Activated effector memory CD4-positive, alpha-beta T cell treated with anti-CD3 and anti-CD28 coated beads, Interleukin-2, amount 50 U/mL, for 16 hours (primary cell): ENCODE measurements at regions not wholly inside any gene's neighbourhood (a gene's known extent, or its start where the extent isn't known, plus 50 kb on each side); places are given as distances from the start of the nearest gene placed in this dataset.
"Not testable (repeated sequence)": the region's sequence is repeated elsewhere in the genome, so short reads cannot be mapped to it uniquely, and the experiment has no call there.

Source experiments
- DNase-seq: peaks from one replicate; pipeline ENCODE4 v3.0.0-alpha.2; 2020

DNA sequence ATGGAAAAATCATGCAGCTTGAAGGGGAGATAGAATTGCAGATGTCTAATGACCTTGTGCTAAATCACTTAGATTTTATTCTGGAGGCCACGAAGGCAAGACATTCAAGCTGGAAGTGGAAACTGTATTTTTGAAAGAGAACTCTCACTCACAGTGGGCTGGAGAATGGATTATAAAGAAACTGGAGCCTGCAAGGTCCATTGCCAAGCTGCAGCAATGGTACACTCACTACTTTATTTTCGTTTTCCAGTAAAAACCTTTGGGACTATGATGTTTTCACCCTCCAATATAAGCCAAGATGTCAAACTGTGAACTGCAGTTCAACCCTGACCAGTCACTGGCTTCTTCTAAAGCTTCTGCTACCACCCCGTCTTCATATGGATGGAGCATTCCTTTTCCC is 62.0 kb downstream of the SKIDA1 start:
- no peak for DNase-seq

DNA sequence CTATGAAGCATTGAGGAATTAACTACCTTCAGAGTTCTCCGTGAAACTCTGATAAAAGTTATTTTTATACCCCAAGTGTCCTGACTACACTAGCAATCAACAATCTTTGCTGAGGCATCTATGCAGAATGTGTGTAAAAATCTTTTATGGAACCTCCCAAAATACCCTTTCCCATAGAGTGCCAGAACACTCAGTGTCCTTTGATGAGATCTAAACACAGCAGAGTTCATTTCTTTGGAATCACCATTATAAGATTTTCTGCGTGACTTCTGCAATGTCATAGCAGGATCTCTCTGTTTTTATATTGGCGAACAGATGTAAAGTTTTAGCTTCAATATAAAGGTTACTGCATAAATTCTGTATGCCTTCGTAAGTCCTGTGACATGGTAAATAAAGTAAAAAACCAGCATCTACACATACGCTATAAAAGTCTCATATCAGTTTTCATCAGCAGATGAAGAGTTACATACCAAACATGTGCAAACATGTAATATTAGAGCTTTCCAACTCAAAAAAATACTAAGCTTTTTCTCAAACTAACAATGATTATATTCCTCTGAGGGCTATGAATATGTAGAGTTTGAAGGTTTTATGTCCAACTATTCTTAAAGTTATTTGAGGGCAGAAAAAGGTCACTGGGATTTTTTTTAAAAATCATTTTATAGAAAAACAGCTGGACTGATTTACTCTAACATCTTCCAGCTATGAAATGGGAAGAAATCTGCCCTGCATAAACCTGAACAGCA is 67.2 kb downstream of the SKIDA1 start:
- no peak for DNase-seq

DNA sequence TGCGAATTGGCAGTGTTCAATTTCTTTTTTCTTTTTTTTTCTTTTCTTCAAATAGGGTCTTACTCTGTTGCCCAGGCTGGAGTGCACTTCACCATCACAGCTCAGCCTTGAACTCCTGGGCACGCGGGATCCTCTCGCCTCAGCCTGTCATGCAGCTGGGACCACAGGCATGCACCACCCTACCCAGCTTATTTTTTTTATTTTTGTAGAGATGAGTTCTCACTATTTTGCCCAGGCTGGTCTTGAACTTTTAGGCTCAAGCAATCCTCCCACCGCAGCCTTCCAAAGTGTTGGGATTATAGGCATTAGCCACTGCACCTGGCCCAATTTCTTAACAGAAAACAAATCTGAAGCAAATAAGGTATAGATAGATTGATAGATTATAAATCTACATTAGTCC is 69.3 kb downstream of the SKIDA1 start:
- DNase-seq: no peak

DNA sequence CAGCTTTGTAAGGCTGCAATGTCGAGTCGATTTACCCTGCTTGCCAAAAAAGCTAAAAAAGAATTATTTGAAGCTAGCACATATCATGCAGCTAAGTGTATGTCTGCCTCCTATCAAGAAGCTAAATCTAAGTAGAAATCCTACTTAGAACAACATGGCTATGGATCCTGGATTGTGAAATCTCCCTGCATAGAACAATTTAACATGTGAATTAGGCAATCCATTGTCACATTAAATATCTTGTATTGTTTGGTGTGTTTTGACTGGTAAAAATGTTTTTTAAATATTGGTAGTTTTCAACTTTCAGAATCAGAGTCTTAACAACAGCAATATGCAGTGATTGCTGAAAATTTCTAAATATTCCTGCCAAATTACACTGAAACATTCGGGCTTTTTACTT is 73.3 kb downstream of the SKIDA1 start:
- DNase-seq: no peak

DNA sequence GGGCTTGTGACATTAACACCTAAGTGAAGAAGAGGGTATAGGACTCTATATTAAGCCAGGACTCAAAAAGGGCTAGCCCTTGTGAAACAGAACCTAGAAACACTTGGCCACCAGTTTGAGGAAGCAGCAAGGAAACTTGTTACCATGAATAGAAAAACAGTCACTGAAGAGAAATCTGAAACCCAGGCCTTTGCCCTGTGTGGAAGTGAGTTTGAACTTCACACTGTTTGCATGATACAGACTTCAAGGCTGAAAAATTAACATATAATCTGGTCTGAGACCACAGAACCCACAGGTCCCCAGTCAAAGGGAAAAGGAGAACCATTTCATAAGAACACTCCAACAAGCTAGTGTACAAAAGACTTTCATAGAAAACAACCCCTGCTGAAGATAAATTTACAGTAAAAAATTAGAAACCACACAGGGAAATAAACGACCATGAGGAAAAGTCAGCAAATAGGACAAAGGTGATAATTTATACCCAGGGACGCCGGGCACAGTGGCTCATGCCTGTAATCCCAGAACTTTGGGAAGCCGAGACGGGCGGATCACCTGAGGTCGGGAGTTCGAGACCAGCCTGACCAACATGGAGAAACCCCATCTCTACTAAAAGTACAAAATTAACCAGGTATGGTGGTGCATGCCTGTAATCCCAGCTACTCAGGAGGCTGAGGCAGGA is 76.1 kb downstream of the SKIDA1 start:
- DNase-seq: no peak

DNA sequence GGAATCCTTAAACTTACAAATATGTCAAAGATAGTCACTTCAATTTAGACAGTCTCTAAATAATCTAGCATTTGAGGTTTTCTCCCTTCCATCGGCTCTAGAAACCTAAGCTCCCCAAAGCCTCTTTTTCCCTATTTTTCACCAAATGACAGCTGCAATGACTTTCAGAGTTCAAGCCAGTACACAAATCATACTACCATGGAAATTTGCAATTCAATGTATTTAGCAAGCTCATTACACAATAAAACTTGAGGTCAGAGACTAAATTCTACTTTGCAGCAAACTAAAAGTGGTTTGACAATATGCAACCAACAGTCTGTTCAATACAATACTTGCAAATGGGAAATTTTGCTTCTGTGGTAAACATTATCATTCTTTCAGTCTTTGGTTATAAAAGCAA is 80.3 kb downstream of the SKIDA1 start:
- DNase-seq: no peak

DNA sequence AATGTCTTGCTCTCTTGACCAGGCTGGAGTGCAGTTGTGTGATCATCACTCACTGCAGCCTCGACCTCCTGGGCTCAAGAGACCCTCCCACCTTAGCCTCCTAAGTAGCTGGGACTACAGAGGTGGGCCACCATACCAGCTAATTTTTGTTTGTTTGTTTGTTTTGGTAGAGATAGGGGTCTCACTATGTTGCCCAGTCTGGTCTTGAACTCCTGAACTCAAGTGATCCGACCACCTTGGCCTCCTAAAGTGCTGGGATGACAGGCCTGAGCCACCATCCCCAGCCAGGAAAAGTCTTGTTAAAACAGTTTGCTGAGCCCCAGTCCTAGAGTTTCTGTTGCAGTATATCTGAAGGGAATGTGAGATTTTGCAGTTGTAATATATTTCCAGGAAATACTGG is 83.9 kb downstream of the SKIDA1 start:
- DNase-seq: no peak

DNA sequence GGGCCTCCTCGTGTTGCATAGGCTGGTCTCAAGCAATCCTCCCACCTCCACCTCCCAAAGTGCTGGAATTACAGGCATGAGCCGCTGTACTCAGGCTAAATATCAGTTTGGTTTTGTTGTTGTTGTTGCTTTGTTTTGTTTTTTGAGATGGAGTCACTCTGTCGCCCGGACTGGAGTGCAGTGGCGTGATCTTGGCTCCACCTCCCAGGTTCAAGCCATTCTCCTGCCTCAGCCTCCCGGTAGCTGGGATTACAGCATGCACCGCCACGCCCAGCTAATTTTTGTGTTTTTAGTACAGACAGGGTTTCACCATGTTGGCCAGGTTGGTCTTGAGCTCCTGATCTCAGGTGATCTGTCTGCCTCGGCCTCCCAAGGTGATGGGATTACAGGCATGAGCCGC is 86.6 kb downstream of the SKIDA1 start:
- not testable (repeated sequence) for DNase-seq

DNA sequence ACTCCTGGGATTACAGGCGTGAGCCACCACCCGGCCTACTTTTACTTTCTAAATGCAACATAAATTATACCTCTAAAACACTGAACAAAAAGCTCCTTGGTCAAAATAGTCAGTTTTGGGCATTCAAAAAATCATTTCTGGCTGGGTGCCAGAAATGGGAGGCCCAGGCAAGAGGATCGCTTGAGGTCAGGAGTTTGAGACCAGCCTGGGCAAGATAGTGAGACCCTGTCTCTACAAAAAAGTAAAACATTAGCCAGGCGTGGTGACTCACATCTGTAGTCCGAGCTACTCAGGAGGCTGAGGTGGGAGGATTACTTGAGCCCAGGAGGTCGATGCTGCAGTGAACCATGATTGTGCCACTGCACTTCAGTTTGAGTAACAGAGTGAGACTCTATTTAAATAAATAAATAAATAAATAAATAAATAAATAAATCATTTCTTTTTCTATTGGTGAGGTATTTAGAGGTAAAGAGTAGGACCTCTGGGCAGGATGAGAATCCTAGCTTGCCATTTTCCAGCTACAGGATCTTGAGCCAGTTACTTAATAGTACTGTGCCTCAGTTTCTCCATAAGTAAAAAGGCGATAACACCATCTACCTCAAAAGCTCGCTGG is 87.6 kb downstream of the SKIDA1 start:
- DNase-seq: no peak

DNA sequence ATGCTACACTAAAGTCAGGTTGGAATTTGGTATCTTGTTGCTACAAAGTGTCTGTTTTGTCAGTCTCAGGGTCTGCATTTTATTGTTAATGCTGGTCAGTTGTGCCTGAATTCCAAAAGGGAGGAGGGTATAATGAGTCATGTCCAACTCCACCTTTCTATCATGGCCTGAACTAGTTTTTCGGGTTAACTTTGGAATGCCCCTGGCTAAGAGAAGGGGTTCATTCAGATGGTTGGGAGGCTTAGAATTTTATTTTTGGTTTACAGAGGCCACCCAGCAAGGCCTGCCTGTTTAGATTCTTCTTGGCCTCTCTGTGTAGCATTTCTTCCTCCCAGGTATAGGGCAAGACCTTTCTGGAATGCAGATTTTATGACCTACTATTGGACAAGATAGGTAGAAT is 93.2 kb downstream of the SKIDA1 start:
- DNase-seq: no peak

DNA sequence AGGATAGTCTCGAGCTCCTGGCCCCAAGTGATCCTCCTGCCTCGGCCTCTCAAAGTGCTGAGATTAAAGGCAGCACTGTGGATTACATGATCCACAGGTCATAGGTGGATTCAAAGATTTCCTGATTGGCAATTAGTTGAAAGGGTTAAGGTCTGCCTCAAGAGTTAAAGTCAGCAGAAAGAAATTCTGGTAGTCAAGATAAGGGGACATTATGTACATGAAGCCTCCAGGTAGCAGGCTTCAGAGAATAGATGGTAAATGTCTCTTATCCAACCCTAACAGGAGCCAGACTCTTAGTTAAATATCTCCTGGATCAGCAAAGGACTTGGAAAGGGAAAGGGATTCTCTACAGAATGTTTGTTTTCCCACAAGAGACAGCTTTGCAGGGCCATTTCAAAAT is 93.7 kb downstream of the SKIDA1 start:
- DNase-seq: no peak

DNA sequence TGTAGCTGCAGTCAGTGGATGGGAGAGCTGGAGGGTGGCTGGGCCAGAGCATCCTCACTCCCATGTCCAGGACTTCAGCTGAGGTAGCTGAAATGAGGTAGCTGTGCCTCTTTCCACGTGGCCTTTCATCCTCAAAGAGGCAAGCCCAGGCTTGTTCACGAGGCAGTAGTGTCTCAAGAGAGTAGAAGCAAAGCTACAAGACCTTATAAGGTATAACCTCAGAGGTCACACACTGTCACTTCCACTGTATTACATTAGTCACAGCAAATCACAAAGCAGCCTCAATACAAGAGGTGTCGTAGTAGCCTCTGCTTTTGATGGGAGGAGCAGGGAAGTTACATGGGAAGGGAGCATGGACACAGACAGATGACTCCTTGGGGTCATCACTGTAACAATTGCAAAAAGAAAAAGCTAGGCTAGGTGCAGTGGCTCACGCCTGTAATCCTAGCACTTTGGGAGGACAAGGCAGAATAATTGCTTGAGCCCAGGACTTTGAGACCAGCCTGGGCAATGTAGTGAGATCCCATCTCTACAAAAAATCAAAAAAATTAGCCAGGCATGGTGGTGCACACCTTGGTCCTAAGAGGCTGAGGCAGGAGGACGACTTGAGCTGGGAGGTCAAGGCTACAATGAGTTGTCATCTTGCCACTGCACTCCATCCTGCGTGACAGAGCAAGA is 97.5 kb downstream of the SKIDA1 start:
- no peak for DNase-seq

DNA sequence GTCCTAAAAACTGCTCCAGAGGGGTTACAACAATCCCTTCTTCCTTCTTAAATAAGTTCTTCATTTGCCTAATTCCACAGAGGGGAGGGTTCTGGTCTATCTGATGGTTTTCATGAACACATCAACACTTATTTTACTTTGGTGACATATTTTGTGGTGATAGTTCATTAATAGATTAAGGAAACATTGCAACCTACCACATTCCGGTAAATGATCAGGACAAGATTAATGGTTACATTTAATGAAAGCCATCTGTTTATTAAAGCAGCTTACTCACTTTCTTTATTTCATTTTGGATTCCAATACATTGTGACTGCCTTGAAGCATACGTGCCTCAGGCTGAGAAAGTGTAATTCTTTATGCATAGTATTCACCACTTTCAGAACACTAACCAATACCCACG is 101.0 kb downstream of the SKIDA1 start:
- no peak for DNase-seq

DNA sequence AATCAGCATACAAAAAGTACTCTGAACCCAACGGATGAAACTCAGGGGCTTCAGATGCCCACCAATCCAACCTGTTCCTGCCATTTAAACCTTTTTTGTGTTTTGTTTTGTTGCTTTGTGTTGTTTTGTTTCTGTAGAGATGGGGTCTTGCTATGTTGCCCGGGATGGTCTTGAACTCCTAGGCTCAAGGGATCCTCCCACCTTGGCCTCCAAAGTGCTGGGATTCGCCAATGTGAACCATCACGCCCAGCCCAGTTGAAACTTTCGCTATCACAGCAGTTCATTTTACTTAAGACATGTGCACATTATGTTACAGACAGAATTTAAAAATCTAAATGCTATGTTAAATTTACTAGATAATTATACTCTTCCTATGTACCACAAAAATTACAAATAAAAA is 101.6 kb downstream of the SKIDA1 start:
- no peak for DNase-seq

DNA sequence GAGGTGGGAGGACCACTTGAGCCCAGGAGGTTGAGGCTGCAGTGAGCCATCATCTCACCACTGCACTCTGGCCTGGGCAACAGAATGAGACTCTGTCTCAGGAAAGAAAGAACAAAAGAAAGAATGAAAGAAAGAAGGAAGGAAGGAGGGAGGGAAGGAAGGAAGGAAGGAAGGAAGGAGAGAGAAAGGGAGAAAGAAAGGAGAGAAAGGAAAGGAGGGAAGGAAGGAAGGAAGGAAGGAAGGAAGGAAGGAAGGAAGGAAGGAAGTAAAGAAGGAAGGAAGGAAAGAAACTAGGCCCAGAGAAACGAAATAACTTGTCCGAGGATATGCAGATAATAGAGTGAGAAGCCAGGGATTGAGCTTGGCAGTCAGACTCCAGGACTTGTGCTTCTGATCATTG is 102.1 kb downstream of the SKIDA1 start:
- DNase-seq: no peak

DNA sequence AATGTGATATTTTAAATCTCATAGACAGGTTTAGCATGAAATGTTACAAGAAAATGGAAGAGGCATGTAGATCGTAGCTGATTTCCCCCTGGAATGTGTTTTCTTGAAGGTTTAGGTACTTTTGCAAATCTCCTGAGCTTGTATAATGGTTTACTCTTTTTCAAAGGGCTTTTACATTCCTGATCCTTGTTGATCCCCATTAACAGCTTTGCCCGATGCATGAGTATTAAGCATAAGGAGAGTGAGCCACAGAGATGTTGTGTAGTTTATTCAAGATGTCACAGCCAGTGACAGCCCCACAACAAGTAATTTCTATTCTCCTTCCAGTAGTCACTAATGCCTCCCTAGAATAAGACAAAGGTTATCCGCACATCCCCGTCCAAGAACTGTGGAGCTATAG is 103.7 kb downstream of the SKIDA1 start:
- no peak for DNase-seq

DNA sequence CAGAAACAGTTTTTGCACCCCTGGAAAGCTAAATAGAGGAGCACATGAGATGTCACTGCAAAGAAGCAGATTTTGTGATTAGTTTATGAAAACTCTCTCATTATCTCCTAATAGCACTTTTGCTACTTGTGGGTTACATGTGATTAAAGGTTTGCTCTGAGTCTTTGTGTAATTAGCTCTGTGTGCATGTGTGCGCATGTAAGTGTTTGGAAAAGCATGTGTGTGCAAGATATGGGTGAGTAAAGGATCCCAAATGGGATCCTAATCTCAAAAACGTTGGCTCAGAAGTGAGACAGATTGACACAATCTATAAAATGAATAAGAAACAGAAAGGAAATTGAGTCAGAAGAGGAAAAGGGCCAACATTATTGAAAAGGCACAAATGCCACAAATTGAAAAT is 104.5 kb downstream of the SKIDA1 start:
- no peak for DNase-seq

DNA sequence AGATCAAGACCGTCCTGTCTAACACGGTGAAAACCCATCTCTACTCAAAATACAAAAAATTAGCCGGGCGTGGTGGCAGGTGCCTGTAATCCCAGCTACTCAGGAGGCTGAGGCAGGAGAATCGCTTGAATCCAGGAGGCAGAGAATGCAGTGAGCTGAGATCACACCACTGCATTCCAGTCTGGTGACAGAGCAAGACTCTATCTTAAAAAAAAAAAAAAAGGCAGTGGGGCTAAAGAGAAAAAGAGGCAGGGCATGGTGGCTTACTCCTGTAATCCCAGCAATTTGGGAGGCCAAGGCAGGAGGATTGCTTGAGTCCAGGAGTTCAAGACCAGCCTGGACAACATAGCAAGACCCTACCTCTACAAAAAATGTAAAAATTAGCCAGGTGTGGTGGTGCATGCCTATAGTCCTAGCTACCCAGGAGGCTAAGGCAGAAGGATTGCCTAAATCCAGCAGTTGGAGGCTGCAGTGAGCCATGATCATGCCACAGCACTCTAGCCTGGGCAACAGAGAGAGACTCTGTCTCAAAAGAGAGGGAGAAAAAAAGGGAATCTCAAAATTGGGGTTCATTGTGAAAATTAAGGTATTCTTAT is 106.4 kb downstream of the SKIDA1 start:
- not testable (repeated sequence) for DNase-seq

DNA sequence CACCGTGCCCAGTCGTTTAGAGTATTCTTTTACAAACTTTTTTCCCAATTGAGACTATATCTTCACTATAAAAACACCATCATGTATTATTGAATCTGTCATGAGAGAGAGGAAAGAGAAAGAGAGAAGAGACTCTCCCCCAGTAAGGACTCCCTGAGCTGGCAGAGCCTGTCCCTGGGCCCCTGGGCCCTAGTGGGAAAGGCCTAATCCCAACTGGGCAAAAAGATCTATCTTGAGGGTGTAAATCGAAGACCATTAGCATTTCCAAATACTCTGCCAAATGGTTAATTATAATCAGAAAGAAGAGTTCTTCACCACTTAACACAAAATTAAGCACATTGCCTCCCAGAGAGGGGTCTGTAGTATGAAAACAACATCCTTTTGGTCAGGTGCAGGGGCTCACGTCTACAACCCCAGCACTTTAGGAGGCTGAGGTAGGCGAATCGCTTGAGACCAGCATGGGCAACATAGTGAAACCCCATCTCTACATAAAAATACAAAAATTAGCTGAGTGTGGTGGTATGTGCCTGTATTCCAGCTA is 108.2 kb downstream of the SKIDA1 start:
- DNase-seq: no peak

DNA sequence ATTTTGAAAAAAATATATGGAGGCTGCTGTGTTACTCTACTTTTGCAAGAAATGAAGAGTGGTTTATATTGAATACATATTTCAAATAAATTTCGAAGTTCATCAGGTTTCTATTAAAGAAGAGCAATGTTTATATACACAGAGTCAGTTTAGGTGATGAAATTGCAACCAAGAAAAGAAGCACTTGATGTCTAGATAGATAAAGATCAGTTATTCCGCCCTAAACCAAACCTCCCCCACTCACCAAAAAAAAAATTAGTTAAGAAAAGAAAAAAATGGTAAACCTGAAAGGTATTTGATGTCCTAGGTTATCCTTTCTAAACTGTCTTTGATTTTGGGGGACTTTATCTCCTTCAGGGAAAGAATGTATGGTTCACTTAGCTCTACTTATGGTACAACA is 111.8 kb downstream of the SKIDA1 start:
- no peak for DNase-seq

DNA sequence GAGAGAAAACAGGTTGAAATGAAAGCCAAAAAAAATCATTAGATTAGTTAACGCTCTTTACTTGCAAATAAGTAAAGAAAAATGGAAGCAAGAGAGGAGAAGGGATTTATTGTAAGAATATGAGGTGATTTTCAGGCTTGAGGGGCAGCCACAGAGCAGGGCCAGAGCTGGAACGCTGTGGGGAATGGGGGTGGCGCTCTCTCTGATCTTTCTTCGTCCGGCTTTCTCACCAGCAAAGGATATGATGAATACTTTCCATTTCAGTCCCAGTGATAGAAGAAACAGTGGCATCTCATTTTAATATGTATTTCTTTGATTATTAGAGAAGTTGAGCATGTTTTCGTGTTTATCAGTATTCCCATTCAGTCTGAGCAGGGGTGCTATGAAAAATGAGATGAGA is 112.2 kb downstream of the SKIDA1 start:
- DNase-seq: no peak

DNA sequence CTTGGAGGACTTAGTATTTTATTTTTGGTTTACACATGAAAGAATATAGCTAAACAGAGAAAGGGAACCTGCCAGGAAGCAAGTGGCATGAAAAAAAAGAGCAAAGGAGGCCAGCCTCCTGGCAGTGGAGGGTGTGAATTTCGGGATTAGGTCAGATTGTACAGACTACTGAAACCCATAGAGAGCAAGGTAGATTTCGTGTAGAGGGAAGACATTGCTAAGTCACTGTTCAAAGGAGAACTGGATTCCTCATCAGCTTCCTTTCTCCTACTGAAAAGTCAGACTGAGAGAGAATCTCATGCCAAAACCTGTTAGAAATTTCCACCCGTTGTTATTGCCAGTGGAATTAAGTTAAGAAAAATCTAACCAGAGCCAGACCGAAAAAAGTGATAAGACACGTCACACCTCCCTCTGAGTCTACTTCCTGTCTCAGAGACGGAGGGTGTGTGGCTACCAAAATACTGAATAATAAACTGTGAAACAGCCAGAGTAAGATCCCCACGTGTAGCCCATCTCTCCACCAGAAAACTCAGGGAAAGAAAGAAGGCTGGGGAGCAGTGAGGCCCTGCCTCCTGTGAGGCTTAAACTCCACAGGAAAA is 118.8 kb downstream of the SKIDA1 start:
- no peak for DNase-seq

DNA sequence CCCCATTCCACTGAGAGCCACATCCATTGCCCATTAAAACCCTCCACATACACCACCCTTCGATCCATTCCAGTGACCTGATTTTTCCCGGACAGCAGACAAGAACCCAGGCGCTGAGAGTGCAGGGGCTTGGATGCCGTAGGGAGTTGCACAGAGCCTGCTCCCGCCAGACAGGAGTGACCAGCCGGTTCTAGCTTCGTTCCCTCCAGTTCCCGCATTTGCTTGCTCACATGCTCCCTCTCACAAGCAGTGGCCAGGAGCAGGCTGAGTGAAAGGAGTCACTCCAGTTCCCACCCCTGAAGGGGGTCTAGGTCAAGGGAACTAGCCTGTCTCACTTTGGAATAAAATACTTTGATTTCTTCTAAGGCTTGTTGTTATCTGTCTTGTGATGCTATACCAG is 119.5 kb downstream of the SKIDA1 start:
- no peak for DNase-seq
